ENCODE measurements at regions not wholly inside any gene's neighbourhood (a gene's known extent, or its start where the extent isn't known, plus 50 kb on each side); places are given as distances from the start of the nearest gene placed in this dataset.

DNA sequence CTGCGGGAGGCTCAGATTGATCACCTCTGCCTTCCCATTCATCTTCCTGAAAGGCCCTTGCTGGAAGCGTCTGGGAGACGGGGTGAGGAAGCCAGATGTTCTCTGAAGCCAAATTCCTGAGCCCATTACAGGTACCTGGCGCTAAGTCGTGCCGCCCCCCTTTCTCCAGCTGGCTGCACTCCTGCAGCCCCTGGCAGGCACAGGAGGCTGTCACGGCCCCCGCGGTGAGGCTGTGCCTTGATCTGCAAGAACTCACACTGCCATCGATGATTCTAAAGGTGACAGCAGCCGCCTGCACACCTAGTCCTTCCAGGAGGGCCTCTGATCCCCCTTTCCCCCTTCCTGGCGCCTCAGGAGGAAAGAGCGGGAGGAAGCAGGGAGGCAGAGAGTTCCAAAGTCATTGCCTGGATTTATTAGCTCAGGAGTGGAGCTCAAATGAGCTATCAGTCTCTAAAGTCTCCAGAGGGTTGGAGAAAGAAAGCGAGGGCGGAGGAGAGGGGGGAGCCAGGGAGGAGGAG, 106.9 kb downstream of the RFLNA start:
- TF ChIP-seq CTCF (IDR thresholded peaks at IDR 0.05; ENCODE audit: low read depth, low read length) (no peak), EZH2phosphoT487 (IDR thresholded peaks at IDR 0.05; ENCODE audit: low read depth) (no peak)

Measured in OCI-LY3 (cell line).